C4-2B (cell line): ENCODE measurements at regions not wholly inside any gene's neighbourhood (a gene's known extent, or its start where the extent isn't known, plus 50 kb on each side); places are given as distances from the start of the nearest gene placed in this dataset.

ENCODE experiments used
- ZFX ChIP-seq: fragments of 450-650 bp; IDR thresholded peaks from 2 replicates; pipeline ENCODE4 v1.6.1; 2017
- TF ChIP-seq, protein P1 (sequence below): fragments of 450-650 bp; conservative IDR thresholded peaks from 2 replicates; pipeline ENCODE4 v1.5.1; 2017; ENCODE audit warnings: mild to moderate bottlenecking

DNA sequence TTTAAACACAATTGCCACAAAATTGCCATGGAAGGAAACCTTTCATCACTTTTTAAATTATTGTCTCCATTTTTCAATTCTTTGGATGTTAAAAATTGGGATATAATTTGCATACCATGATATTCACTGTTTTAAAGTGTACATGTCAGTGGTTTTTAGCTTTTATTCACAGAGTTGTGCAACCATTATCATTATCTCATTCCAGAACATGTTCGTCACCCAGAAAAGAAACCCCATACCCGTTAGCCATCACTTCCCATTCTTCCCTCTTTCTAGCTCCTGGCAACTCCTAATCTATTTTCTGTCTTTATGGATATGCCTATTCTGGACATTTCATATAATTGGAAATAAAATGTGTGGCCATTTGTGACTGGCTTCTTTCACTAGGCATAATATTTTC, 260.3 kb upstream of the FERD3L start:
- TF ChIP-seq, protein P1, sequence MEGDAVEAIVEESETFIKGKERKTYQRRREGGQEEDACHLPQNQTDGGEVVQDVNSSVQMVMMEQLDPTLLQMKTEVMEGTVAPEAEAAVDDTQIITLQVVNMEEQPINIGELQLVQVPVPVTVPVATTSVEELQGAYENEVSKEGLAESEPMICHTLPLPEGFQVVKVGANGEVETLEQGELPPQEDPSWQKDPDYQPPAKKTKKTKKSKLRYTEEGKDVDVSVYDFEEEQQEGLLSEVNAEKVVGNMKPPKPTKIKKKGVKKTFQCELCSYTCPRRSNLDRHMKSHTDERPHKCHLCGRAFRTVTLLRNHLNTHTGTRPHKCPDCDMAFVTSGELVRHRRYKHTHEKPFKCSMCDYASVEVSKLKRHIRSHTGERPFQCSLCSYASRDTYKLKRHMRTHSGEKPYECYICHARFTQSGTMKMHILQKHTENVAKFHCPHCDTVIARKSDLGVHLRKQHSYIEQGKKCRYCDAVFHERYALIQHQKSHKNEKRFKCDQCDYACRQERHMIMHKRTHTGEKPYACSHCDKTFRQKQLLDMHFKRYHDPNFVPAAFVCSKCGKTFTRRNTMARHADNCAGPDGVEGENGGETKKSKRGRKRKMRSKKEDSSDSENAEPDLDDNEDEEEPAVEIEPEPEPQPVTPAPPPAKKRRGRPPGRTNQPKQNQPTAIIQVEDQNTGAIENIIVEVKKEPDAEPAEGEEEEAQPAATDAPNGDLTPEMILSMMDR = no peak
- TF ChIP-seq ZFX = no peak
